Non-pigmented ciliary epithelial cell (primary cell): ENCODE measurements at regions not wholly inside any gene's neighbourhood (a gene's known extent, or its start where the extent isn't known, plus 50 kb on each side); places are given as distances from the start of the nearest gene placed in this dataset.
"Not testable (repeated sequence)": the region's sequence is repeated elsewhere in the genome, so short reads cannot be mapped to it uniquely, and the experiment has no call there.

Source experiments
- DNase-seq: peaks from one replicate; pipeline ENCODE4 v3.0.0-alpha.2; 2010; ENCODE audit warnings: low read depth

GRCh38 chr12:59082952-59083351, 162.6 kb upstream of the LRIG3 start:
- no peak for DNase-seq

GRCh38 chr12:59080101-59080500, 159.8 kb upstream of the LRIG3 start:
- DNase-seq: no peak

GRCh38 chr12:59079472-59079871, 159.2 kb upstream of the LRIG3 start:
- no peak for DNase-seq

- DNase-seq: no peak
These were observed 158.7 kb upstream of the LRIG3 start for GRCh38 chr12:59079002-59079401.

GRCh38 chr12:59077575-59078426, 157.5 kb upstream of the LRIG3 start:
- DNase-seq: no peak

GRCh38 chr12:59077153-59077552, 156.8 kb upstream of the LRIG3 start:
- no peak for DNase-seq

GRCh38 chr12:59076622-59077021, 156.3 kb upstream of the LRIG3 start:
- DNase-seq: no peak

GRCh38 chr12:59075968-59076490, 155.7 kb upstream of the LRIG3 start:
- no peak for DNase-seq

GRCh38 chr12:59075141-59075540, 154.8 kb upstream of the LRIG3 start:
- no peak for DNase-seq

- no peak for DNase-seq
These were observed 150.1 kb upstream of the LRIG3 start for GRCh38 chr12:59070322-59070933.

- no peak for DNase-seq
These were observed 149.2 kb upstream of the LRIG3 start for GRCh38 chr12:59069516-59069915.

- DNase-seq: no peak
These were observed 148.1 kb upstream of the LRIG3 start for GRCh38 chr12:59068436-59068835.

GRCh38 chr12:59067083-59067482, 146.8 kb upstream of the LRIG3 start:
- peak; percentile 75 for DNase-seq

GRCh38 chr12:59066445-59066844, 146.1 kb upstream of the LRIG3 start:
- DNase-seq: no peak

GRCh38 chr12:59059088-59059935, 139.0 kb upstream of the LRIG3 start:
- DNase-seq: no peak

- no peak for DNase-seq
These were observed 136.7 kb upstream of the LRIG3 start for GRCh38 chr12:59056966-59057365.

GRCh38 chr12:59055204-59055860, 135.0 kb upstream of the LRIG3 start:
- DNase-seq: no peak

- DNase-seq: not testable (repeated sequence)
These were observed 133.1 kb upstream of the LRIG3 start for GRCh38 chr12:59053266-59053899.

- no peak for DNase-seq
These were observed 126.6 kb upstream of the LRIG3 start for GRCh38 chr12:59046763-59047534.

GRCh38 chr12:59044791-59045190, 124.5 kb upstream of the LRIG3 start:
- DNase-seq: no peak
